GM19043 (cell line): ENCODE measurements at regions not wholly inside any gene's neighbourhood (a gene's known extent, or its start where the extent isn't known, plus 50 kb on each side); places are given as distances from the start of the nearest gene placed in this dataset.

ENCODE experiments used
- ATAC-seq: cut with Tn5 transposase; IDR thresholded peaks from one replicate; pipeline ENCODE4 v1.9.1; 2021; ENCODE audit warnings: low read depth; ENCODE audit not compliant: unreplicated experiment

- ATAC-seq, result no peak
Measured at GRCh38 chr2:121038431-121038830, 246.6 kb downstream of the TFCP2L1 start.

- ATAC-seq, result no peak
Measured at GRCh38 chr2:121038891-121039616, 245.9 kb downstream of the TFCP2L1 start.

- no peak for ATAC-seq
Measured at GRCh38 chr2:121039679-121040078, 245.3 kb downstream of the TFCP2L1 start.

- ATAC-seq, result no peak
Measured at GRCh38 chr2:121041516-121041915, 243.5 kb downstream of the TFCP2L1 start.

- ATAC-seq, result no peak
Measured at GRCh38 chr2:121043061-121043826, 241.8 kb downstream of the TFCP2L1 start.

GRCh38 chr2:121043827-121044222 is 241.2 kb downstream of the TFCP2L1 start:
- no peak for ATAC-seq

- no peak for ATAC-seq
Measured at GRCh38 chr2:121044412-121044811, 240.6 kb downstream of the TFCP2L1 start.

GRCh38 chr2:121045245-121045644 is 239.8 kb downstream of the TFCP2L1 start:
- ATAC-seq, result no peak

GRCh38 chr2:121046335-121046734 is 238.7 kb downstream of the TFCP2L1 start:
- ATAC-seq, result no peak

GRCh38 chr2:121047383-121047782 is 237.6 kb downstream of the TFCP2L1 start:
- no peak for ATAC-seq

- no peak for ATAC-seq
Measured at GRCh38 chr2:121049131-121049530, 235.9 kb downstream of the TFCP2L1 start.

GRCh38 chr2:121049950-121050585 is 234.9 kb downstream of the TFCP2L1 start:
- no peak for ATAC-seq

- no peak for ATAC-seq
Measured at GRCh38 chr2:121051311-121051710, 233.7 kb downstream of the TFCP2L1 start.

GRCh38 chr2:121052023-121052422 is 233.0 kb downstream of the TFCP2L1 start:
- no peak for ATAC-seq

- no peak for ATAC-seq
Measured at GRCh38 chr2:121052521-121052920, 232.5 kb downstream of the TFCP2L1 start.

- no peak for ATAC-seq
Measured at GRCh38 chr2:121055088-121055487, 229.9 kb downstream of the TFCP2L1 start.

- ATAC-seq, result no peak
Measured at GRCh38 chr2:121055501-121055900, 229.5 kb downstream of the TFCP2L1 start.

- ATAC-seq, result no peak
Measured at GRCh38 chr2:121058852-121059558, 226.0 kb downstream of the TFCP2L1 start.

GRCh38 chr2:121059651-121060649 is 225.1 kb downstream of the TFCP2L1 start:
- no peak for ATAC-seq

GRCh38 chr2:121061633-121062032 is 223.4 kb downstream of the TFCP2L1 start:
- no peak for ATAC-seq
